HG03520 (cell line): ENCODE measurements at regions not wholly inside any gene's neighbourhood (a gene's known extent, or its start where the extent isn't known, plus 50 kb on each side); places are given as distances from the start of the nearest gene placed in this dataset.

Experiments used
- ATAC-seq: cut with Tn5 transposase; IDR thresholded peaks from one replicate; pipeline ENCODE4 v1.9.1; 2021; ENCODE audit warnings: mild to moderate bottlenecking, moderate library complexity; ENCODE audit not compliant: unreplicated experiment

GRCh38 chr5:156164306-156164705, 162.7 kb upstream of the SGCD start:
- ATAC-seq, result no peak

- ATAC-seq, result no peak
Measured at GRCh38 chr5:156169495-156169894, 157.5 kb upstream of the SGCD start.

DNA sequence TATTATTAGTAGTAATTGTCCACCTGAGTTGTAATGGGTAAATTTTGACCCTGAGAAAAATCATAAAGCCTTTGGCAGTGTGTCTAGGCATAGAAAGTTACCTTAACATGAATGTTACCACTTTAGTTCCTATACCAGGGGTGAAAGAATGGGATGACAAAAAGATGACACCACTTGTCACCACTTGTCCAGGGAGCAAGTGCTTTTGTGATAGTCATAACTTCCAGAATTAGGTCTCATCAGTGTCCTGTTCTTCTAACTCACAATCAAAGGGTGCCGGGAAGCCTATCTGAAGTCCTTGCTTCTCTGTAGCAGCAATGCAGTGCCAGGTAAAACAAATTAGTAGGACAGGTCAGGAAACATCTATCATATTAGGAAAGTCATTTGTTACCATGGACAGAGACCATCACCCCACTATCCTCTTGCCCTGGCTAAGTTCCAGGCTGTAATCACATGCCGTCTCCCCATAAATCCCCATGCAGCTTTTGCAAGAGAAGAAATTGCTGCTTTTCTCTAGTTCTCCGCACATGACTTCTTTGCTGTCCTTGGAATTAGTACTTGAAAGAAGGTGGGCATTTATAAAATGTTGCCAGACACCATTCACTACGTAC, 156.5 kb upstream of the SGCD start:
- ATAC-seq, result no peak

- no peak for ATAC-seq
Measured at GRCh38 chr5:156174225-156174624, 152.7 kb upstream of the SGCD start.

DNA sequence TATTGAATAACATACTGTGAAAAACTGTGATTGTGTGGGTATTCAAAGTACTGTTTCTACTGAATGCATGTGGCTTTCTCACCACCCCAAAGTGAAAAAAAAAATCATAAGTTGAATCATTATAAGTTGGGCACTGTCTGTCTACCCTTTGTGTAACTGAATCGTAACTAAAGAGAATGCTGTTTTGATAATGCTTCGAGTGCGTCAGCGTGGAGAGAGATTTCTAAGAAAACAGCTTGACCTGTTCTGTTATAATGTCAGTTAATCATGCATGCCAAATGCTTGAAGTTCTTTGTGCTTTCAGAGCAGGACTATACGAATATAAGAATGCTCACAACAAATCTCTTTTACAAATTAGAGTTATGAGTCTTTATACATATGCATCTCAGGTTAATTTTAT, 148.8 kb upstream of the SGCD start:
- no peak for ATAC-seq

- ATAC-seq, result no peak
Measured at GRCh38 chr5:156181656-156182055, 145.3 kb upstream of the SGCD start.

GRCh38 chr5:156182174-156182967, 144.6 kb upstream of the SGCD start:
- no peak for ATAC-seq

DNA sequence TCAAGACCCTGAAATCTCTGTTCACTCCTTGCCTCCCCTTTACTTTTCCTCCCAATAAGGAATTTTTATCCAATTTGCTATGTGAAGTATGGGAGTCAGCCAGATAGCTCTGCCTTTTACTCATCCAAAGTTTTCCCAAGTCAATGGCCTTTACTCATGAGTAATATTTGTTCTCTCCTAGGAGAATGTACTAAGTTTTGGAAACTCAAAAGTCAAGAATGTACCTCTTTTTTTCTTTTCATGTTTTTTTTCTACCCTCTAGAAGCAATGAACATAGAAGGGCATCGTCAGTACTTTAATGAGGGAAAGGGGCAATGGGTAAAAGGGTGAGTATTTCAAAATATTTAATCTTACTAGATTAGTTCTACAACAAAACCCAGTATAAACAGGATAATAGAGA, 140.2 kb upstream of the SGCD start:
- no peak for ATAC-seq

- no peak for ATAC-seq
Measured at GRCh38 chr5:156188016-156188415, 138.9 kb upstream of the SGCD start.

DNA sequence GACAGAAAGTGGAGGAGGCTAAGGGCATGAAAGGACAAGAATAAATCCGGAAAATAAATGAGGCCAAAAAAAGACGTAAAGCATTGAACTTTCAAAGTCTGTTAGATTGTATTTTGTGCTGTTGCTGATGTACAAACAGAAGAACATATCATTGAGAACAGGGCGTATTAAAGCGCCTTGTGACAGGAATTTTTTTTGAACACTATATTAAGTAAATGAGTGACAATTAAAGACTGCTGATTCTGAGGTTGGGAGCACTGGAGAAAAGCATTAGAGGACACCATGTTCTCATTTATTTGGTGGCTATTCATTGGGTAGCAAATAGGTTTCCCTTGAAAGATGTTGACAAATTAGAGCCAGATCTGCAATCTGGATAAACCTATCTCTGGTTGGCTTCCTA, 137.3 kb upstream of the SGCD start:
- ATAC-seq, result no peak

DNA sequence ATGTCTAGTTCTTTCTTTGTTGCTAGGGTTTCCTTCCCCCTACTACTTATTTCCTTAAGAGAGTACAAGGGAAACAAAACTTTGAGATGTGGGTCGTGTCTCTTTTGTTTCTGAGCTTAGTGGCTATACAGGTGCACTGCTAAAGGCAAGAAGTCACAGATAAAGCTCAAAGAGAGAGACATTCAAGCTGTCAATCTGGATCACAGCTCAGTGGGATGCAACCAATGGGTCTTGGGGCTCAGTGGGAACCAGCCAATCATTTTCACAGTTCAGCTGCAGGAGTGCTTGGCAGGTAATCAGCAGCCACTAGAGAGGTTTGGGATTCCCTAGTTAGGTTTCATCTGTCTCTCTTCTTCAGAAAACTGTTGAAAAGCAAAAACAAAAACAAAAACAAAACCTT, 135.4 kb upstream of the SGCD start:
- ATAC-seq, result no peak

- ATAC-seq, result no peak
Measured at GRCh38 chr5:156197042-156197635, 129.8 kb upstream of the SGCD start.

DNA sequence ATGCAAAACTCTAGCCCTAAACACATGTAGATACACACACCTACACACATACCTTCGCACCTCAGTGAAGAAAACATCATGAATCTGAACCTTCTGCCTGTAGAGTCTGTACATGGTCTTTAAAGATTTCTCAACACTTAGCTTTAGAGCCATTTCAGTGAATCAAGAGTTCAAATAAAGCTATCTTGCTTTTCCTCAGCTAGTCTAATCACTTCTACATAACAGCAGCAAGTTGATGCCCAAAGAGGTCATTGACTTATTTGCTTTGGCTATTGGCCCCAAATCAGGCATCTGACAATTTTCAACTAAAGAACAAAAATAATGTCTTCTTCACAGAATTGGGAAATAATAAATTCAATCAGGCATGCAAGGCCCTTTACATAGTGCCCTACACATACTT, 127.9 kb upstream of the SGCD start:
- no peak for ATAC-seq

DNA sequence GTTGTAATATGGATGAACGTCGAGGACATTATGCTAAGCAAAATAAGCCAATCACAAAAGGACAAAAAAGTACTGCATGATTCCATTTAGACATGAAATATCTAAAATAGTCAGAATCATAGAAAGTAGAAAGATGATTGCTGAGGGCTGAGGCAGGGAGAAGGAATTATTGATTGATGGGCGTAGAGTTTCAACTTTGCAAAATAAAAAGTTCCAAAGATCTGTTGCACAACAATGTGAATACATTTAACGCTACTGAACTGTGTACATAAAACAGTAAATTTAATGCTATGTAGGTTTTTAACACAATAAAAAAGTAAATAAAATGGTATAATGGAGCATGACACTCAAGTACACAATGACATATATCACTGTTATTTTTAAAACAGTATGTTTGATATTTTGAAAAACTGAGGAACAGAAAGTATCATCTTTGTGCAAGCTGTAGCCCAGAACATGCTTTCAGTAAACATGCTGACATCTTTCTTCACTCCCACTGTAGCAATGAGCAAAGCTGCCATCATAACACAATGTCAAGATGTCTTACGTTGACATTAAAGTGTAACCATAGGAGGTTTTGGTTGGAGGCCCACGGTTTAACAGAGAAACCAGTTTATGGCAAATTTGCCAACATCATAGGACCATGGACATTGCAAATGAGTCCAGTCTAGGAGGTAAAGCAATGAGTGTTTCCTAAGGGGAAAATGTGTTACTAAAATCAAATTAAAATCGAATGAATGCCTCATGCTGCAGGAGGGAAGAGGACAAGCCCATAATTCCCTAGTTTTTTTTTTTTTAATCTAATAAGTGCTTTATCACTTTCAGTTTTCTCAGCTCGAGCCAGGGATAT, 125.8 kb upstream of the SGCD start:
- no peak for ATAC-seq

DNA sequence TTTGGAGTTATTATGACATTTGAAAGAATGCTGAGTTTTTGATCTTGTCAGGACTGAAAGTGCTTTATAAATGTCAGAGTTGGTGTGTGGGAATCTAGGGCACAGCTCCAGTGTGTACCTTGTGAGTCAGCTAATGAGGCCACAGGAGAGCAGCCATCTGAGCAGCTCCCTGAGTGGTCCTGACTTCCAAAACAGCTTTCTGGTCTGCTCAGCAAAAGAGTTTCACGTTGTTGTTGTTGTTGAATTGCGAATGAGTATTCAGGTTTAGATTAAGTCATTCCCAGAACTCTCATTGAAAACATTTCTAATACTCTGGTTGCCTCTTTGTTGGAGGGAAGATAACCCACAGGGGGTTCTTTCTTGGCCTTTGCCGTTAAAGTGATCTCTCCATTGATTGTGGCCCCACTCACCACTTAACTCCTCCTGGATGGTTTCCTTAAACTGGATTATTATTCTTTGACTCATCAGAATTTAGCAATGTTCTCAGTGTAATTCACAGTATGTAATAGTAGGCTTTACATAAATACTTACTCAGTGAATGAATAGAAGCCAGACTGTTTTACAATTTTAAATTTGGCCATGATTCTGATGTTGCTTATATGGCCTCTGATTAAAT, 125.1 kb upstream of the SGCD start:
- no peak for ATAC-seq

DNA sequence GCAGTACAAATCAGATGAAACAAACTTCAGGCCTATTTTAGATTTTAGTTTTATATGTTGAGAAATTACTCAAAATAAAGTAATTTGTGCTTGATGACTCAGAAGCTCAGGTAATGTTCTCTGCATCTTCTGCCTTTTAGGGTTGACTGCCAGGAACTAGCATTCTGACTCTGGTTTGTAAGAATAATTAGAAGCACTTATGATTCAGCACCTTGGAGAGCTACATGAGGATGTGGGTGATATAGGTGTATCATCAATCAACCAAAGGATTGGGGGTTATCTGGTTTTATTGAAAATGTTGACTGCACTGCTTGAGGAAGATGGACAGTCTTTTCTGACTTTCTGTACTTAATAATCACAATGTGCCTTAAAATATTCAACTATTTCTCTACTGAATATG, 118.7 kb upstream of the SGCD start:
- no peak for ATAC-seq

- no peak for ATAC-seq
Measured at GRCh38 chr5:156218367-156219158, 108.4 kb upstream of the SGCD start.

DNA sequence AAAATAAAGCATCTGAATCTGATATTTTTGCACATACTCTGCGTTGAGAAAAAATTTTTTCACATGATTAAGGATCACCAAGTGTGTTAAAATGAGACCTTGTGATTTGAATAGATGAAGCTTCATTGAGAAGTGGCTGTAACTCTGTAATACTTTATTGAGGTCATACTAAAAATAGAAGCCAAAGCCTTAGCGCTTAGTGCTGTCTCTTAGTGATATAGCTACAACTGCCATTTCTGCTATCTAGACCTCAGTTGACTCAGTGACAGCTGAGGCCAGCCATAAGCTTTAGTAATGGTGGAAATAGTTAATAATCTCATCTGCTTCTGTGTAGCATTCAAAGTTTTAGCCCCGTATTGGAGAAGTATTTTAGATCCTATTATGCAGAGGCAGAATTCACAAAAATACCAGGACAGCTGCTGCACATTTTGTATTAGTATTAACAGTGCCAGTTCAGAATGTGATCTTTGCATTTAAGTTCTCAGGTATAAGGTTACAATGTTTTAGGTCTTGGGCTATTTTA, 107.4 kb upstream of the SGCD start:
- ATAC-seq, result no peak

DNA sequence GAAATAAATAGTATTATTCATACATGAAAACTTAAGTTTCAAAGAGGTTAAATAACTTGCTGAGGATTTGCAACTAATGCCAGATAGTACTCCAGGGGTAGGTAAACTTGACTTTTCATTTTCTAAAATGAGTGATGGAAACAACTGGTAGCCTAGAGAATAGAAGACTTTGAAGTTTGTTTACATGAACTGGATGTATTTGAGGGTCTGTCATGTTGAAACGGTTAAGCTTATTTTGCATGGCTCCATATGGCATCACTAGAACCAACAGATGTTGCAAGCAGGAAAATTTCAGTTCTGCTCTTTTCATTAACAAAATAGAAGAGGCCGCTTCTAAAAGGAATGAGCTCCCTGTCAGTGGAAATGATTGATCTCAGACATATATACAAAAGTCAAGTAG, 105.1 kb upstream of the SGCD start:
- ATAC-seq, result no peak

- no peak for ATAC-seq
Measured at GRCh38 chr5:156223547-156223946, 103.4 kb upstream of the SGCD start.
